ENCODE measurements at regions not wholly inside any gene's neighbourhood (a gene's known extent, or its start where the extent isn't known, plus 50 kb on each side); places are given as distances from the start of the nearest gene placed in this dataset.

DNA sequence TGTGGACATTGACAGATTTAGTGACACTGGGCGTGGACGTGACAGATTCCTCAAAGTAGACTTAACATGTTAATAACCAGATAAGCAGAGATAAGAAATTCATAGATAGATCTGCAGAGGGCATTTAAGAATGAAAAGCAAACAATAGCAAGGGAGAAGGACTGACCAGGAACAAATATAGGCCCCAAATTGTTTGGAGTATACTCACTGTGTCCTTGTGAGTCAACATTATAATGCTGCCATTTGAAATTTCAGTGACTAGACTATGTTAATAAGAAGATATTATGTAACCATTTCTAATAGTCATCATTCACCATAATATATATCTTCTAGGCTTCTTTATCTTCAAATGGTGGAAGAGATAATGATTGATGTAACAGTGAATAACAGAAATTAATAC, 78.1 kb upstream of the SLC38A11 start:
- Histone ChIP-seq H3K4me1 (ENCODE audit: low read length) (no peaks in the 10 kb centered on the region), H2AFZ (ENCODE audit: low read depth, low read length) (no peak overlapping the region), H3K4me3 (ENCODE audit: low read length) (no peak overlapping the region), H3K9ac (ENCODE audit: low read length) (no peak overlapping the region), H3K79me2 (ENCODE audit: low read length) (peaks cover 34% of the 10 kb centered on the region), H3K9me3 (ENCODE audit: insufficient read depth, low read length) (no peaks in the 10 kb centered on the region), H3K27me3 (ENCODE audit: low read depth, low read length) (no peaks in the 10 kb centered on the region), H4K20me1 (ENCODE audit: insufficient read depth, low read length) (peaks cover 18% of the 10 kb centered on the region; the same call in 1 of the 2 replicates), H3K36me3 (replicated peaks; ENCODE audit: low read depth, low read length) (no peaks in the 10 kb centered on the region), H3K4me2 (ENCODE audit: low read length) (no peak overlapping the region), H3K27ac (ENCODE audit: low read length) (no peak overlapping the region)
- TF ChIP-seq CTCF (IDR thresholded peaks at IDR 0.05; ENCODE audit: low read depth, low read length) (no peak), EZH2phosphoT487 (IDR thresholded peaks at IDR 0.05; ENCODE audit: low read depth) (no peak)

DNA sequence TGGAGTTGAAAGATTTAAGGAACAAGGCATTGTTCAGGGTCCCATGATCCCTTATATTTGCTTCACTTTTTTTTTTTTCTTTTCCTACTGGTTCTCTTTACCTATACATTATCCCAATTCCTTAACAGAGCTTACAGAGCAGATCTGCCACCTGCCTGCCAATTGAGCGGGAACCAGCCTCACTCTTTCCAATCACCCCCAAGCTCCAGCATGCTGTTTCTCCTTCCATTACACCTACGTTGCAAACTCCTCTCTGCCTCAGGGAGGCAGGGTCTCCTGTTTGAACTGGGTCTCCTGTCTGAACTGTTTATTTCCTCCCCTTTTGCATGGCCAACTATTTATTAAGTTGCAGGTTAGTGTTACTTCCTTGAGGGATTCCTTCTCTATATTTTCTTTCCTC, 77.2 kb upstream of the SLC38A11 start:
- H3K27me3 ChIP-seq (ENCODE audit: low read depth, low read length), result no peaks in the 10 kb centered on the region
- no peak overlapping the region for H3K9ac ChIP-seq (ENCODE audit: low read length)
- no peaks in the 10 kb centered on the region for H3K36me3 ChIP-seq (replicated peaks; ENCODE audit: low read depth, low read length)
- no peaks in the 10 kb centered on the region for H3K4me1 ChIP-seq (ENCODE audit: low read length)
- no peak overlapping the region for H2AFZ ChIP-seq (ENCODE audit: low read depth, low read length)
- no peak overlapping the region for H3K27ac ChIP-seq (ENCODE audit: low read length)
- H3K79me2 ChIP-seq (ENCODE audit: low read length), result peaks cover 25% of the 10 kb centered on the region
- no peak overlapping the region for H3K4me3 ChIP-seq (ENCODE audit: low read length)
- H3K4me2 ChIP-seq (ENCODE audit: low read length), result no peak overlapping the region
- H4K20me1 ChIP-seq (ENCODE audit: insufficient read depth, low read length), result peaks cover 12% of the 10 kb centered on the region; the same call in 1 of the 2 replicates
- no peaks in the 10 kb centered on the region for H3K9me3 ChIP-seq (ENCODE audit: insufficient read depth, low read length)
- no peak for TF ChIP-seq CTCF (IDR thresholded peaks at IDR 0.05; ENCODE audit: low read depth, low read length)
- no peak for TF ChIP-seq EZH2phosphoT487 (IDR thresholded peaks at IDR 0.05; ENCODE audit: low read depth)

DNA sequence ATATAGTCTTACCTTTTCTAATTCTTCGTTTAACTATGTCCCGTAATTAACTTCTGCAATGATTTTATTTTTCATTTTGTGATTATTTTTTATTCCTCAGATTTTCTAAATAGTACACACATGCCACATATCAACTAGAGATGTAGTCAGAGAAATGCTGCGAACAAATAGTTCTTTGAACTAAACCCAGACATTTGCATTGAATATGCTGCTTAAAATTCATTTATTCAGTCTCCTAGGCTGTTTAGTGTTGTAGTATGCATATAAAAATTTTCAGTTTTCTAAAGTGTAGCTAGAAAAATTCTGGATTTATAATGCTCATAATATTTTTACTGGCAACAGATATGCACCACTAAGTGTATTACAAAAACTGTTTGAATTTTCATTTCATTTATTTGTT, 68.9 kb upstream of the SLC38A11 start:
- no peaks in the 10 kb centered on the region for H3K9me3 ChIP-seq (ENCODE audit: insufficient read depth, low read length)
- no peak overlapping the region for H3K4me2 ChIP-seq (ENCODE audit: low read length)
- H3K4me3 ChIP-seq (ENCODE audit: low read length), result no peak overlapping the region
- H2AFZ ChIP-seq (ENCODE audit: low read depth, low read length), result no peak overlapping the region
- TF ChIP-seq CTCF (IDR thresholded peaks at IDR 0.05; ENCODE audit: low read depth, low read length) (no peak), EZH2phosphoT487 (IDR thresholded peaks at IDR 0.05; ENCODE audit: low read depth) (no peak)
- H3K27me3 ChIP-seq (ENCODE audit: low read depth, low read length), result no peaks in the 10 kb centered on the region
- no peaks in the 10 kb centered on the region for H4K20me1 ChIP-seq (ENCODE audit: insufficient read depth, low read length)
- H3K36me3 ChIP-seq (replicated peaks; ENCODE audit: low read depth, low read length), result peaks cover 7% of the 10 kb centered on the region
- no peak overlapping the region for H3K9ac ChIP-seq (ENCODE audit: low read length)
- no peaks in the 10 kb centered on the region for H3K4me1 ChIP-seq (ENCODE audit: low read length)
- H3K27ac ChIP-seq (ENCODE audit: low read length), result no peak overlapping the region
- H3K79me2 ChIP-seq (ENCODE audit: low read length), result peaks cover 15% of the 10 kb centered on the region

- Histone ChIP-seq H3K27me3 (ENCODE audit: low read depth, low read length) (no peaks in the 10 kb centered on the region), H3K4me3 (ENCODE audit: low read length) (no peak overlapping the region), H3K4me1 (ENCODE audit: low read length) (no peaks in the 10 kb centered on the region), H3K36me3 (replicated peaks; ENCODE audit: low read depth, low read length) (peaks cover 7% of the 10 kb centered on the region), H3K4me2 (ENCODE audit: low read length) (no peak overlapping the region), H2AFZ (ENCODE audit: low read depth, low read length) (no peak overlapping the region), H3K9me3 (ENCODE audit: insufficient read depth, low read length) (no peaks in the 10 kb centered on the region), H4K20me1 (ENCODE audit: insufficient read depth, low read length) (peaks cover 7% of the 10 kb centered on the region; the same call in 1 of the 2 replicates), H3K27ac (ENCODE audit: low read length) (no peak overlapping the region), H3K79me2 (ENCODE audit: low read length) (peaks cover 24% of the 10 kb centered on the region), H3K9ac (ENCODE audit: low read length) (no peak overlapping the region)
- TF ChIP-seq EZH2phosphoT487 (IDR thresholded peaks at IDR 0.05; ENCODE audit: low read depth), result no peak
- no peak for TF ChIP-seq CTCF (IDR thresholded peaks at IDR 0.05; ENCODE audit: low read depth, low read length)
These were observed 67.5 kb upstream of the SLC38A11 start for GRCh38 chr2:165022781-165023180.
